Sigmoid colon (tissue), 6 donors: ENCODE measurements at regions not wholly inside any gene's neighbourhood (a gene's known extent, or its start where the extent isn't known, plus 50 kb on each side); places are given as distances from the start of the nearest gene placed in this dataset.

Experiments
- DNase-seq: peaks from one replicate; pipeline ENCODE4 v3.0.0-alpha.2; 2019
- H3K27ac ChIP-seq, 4 donors: fragments of 200-600 bp; sonication (generic); one replicate each; pipeline ENCODE4 v1.5.1; 2016 to 2019; ENCODE audit warnings: mild to moderate bottlenecking in 1 of 4
- H3K27me3 ChIP-seq, 3 donors: fragments of 200-600 bp; sonication (generic); one replicate each; pipeline ENCODE4 v1.5.1; 2019; ENCODE audit warnings: mild to moderate bottlenecking in 1 of 3
- H3K36me3 ChIP-seq, 4 donors: fragments of 200-600 bp; sonication (generic); one replicate each; pipeline ENCODE4 v1.5.1; 2016 to 2019
- H3K4me1 ChIP-seq, 4 donors: fragments of 200-600 bp; sonication (generic); one replicate each; pipeline ENCODE4 v1.5.1; 2017 to 2019
- H3K4me3 ChIP-seq, 4 donors: fragments of 200-600 bp; sonication (generic); one replicate each; pipeline ENCODE4 v1.5.1; 2017 to 2019; ENCODE audit warnings: mild to moderate bottlenecking in 2 of 4, moderate library complexity in 1 of 4
- H3K9me3 ChIP-seq, 4 donors: fragments of 200-600 bp in 3 of 4; sonication (generic) in 3 of 4; one replicate each; pipeline versions ENCODE4 v1.5.1 to v1.6.1; 2013 to 2019
- EP300 ChIP-seq, 4 donors: sonication (generic); formaldehyde crosslinking; IDR thresholded peaks; one replicate each; pipeline ENCODE4 v1.6.1; 2017; ENCODE audit warnings: antibody characterized with exemption in 4 of 4
- POLR2A ChIP-seq, 2 donors: fragments of 450-650 bp; IDR thresholded peaks; one replicate each; pipeline ENCODE4 v1.6.1; 2016; ENCODE audit warnings: antibody characterized with exemption in 2 of 2, mild to moderate bottlenecking in 2 of 2, moderate library complexity in 2 of 2
- POLR2AphosphoS5 ChIP-seq, 4 donors: sonication (generic); formaldehyde crosslinking; IDR thresholded peaks; one replicate each; pipeline ENCODE4 v1.6.1; 2017; ENCODE audit warnings: antibody characterized with exemption in 4 of 4
- WGBS, 2 donors: extraction: QIAGEN DNeasy Blood & Tissue Kit; methylation state at CpG; one replicate each; pipeline ENCODE4 v1.1.7; 2013; 5-methylcytosine and 5-hydroxymethylcytosine counted together
- intact Hi-C: fragments of 100-400 bp; cut with DNase I; formaldehyde crosslinking; loops from one replicate; pipeline ENCODE4 v1.15.1; 2023
- TF ChIP-seq, protein P1 (sequence below), 4 experiments: fragments of 450-650 bp in 3 of 4; fragments of 200-600 bp in 1 of 4; IDR thresholded peaks; one replicate each; pipeline ENCODE4 v1.5.1; 2016 to 2019; ENCODE audit warnings: antibody characterized with exemption in 4 of 4, mild to moderate bottlenecking in 3 of 4, moderate library complexity in 2 of 4
- donor health status: healthy with polysubstance abuse.
- donor health status: healthy.

DNA sequence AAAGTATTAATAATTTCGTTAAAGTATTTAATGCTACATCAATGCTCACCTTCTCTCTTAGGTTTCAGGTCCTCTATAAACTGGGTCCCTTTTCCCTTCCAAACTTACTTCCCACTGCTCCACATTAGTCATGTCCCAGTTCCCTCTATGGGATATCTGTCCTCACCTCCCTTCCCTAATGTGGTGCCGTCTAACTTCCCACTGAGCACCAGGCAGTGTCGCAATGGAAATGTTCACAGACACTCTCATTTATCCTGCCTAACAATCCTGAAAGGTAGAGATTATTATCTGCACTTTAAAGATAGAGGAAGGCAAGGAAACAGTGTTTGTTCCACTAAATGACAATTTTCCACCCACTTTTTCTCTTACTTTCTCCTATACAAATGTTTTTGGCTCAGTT is 329.7 kb downstream of the CWC27 start:
- Histone ChIP-seq H3K36me3 (no peaks in the 10 kb centered on the region), H3K4me3 (no peak overlapping the region), H3K4me1 (peaks cover 0 to 3% (median 1%) of the 10 kb centered on the region in 4 donors), H3K27me3 (no peaks in the 10 kb centered on the region), H3K9me3 (no peaks in the 10 kb centered on the region), H3K27ac (no peak overlapping the region)
- DNase-seq = no peak
- TF ChIP-seq EP300 (IDR thresholded peaks at IDR 0.05) (no peak), POLR2A (IDR thresholded peaks at IDR 0.05) (no peak), POLR2AphosphoS5 (IDR thresholded peaks at IDR 0.05) (no peak)
- TF ChIP-seq, protein P1, sequence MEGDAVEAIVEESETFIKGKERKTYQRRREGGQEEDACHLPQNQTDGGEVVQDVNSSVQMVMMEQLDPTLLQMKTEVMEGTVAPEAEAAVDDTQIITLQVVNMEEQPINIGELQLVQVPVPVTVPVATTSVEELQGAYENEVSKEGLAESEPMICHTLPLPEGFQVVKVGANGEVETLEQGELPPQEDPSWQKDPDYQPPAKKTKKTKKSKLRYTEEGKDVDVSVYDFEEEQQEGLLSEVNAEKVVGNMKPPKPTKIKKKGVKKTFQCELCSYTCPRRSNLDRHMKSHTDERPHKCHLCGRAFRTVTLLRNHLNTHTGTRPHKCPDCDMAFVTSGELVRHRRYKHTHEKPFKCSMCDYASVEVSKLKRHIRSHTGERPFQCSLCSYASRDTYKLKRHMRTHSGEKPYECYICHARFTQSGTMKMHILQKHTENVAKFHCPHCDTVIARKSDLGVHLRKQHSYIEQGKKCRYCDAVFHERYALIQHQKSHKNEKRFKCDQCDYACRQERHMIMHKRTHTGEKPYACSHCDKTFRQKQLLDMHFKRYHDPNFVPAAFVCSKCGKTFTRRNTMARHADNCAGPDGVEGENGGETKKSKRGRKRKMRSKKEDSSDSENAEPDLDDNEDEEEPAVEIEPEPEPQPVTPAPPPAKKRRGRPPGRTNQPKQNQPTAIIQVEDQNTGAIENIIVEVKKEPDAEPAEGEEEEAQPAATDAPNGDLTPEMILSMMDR (IDR thresholded peaks at IDR 0.05) = no peak
- 86 to 87% methylated on average over 3 of the region's 3 CpGs for WGBS, 2 donors
- intact Hi-C loops = no loop called here
